Keratinocyte (primary cell): ENCODE measurements at regions not wholly inside any gene's neighbourhood (a gene's known extent, or its start where the extent isn't known, plus 50 kb on each side); places are given as distances from the start of the nearest gene placed in this dataset.

Source experiments
- DNase-seq: peaks from one replicate; pipeline ENCODE4 v3.0.0-alpha.2; 2011; ENCODE audit warnings: low read depth, missing footprints, low spot score
- FAIRE-seq: peaks from 2 replicates; lab custom pipeline; 2011; peaks lifted over from hg19 to GRCh38; lab: Jason Lieb, UNC
- H2AFZ ChIP-seq: 2 replicates; pipeline ENCODE4 v1.6.0; 2012; ENCODE audit warnings: low read length, control low read depth, inconsistent platforms; ENCODE audit not compliant: control insufficient read depth
- H3K27ac ChIP-seq: 2 replicates; pipeline ENCODE4 v1.5.1; 2011; ENCODE audit warnings: low read length; ENCODE audit not compliant: control insufficient read depth, insufficient read depth
- H3K27me3 ChIP-seq: 3 replicates; pipeline ENCODE4 v1.6.0; 2011; ENCODE audit warnings: low read length; ENCODE audit not compliant: control insufficient read depth, insufficient read depth; ENCODE audit errors: extremely low read depth
- H3K36me3 ChIP-seq, 2 experiments: 2 replicates in 1 of 2; 3 replicates in 1 of 2; pipeline ENCODE4 v1.5.1; 2011; ENCODE audit warnings: low read length in 2 of 2, mild to moderate bottlenecking in 1 of 2; ENCODE audit not compliant: control insufficient read depth in 2 of 2, insufficient read depth in 2 of 2; ENCODE audit errors: extremely low read depth in 1 of 2
- H3K4me1 ChIP-seq: 3 replicates; pipeline ENCODE4 v1.5.1; 2011; ENCODE audit warnings: low read length; ENCODE audit not compliant: control insufficient read depth, insufficient read depth; ENCODE audit errors: extremely low read depth
- H3K4me2 ChIP-seq: 3 replicates; pipeline ENCODE4 v1.6.0; 2011; ENCODE audit warnings: low read depth, low read length; ENCODE audit not compliant: control insufficient read depth, insufficient read depth; ENCODE audit errors: extremely low read depth
- H3K4me3 ChIP-seq, 3 experiments: fragments of 200-600 bp in 1 of 3; sonication (generic) in 1 of 3; 2 replicates in 2 of 3; 3 replicates in 1 of 3; pipeline ENCODE4 v1.5.1; 2011 to 2016; ENCODE audit warnings: low read length in 3 of 3, mild to moderate bottlenecking in 3 of 3, control low read depth in 2 of 3, inconsistent platforms in 1 of 3, low read depth in 1 of 3, mixed read lengths in 1 of 3, mixed run types in 1 of 3, moderate library complexity in 1 of 3; ENCODE audit not compliant: control insufficient read depth in 2 of 3, insufficient read depth in 2 of 3; ENCODE audit errors: extremely low read depth in 1 of 3
- H3K79me2 ChIP-seq: 2 replicates; pipeline ENCODE4 v1.6.0; 2012; ENCODE audit warnings: low read length; ENCODE audit not compliant: control insufficient read depth, insufficient read depth
- H3K9ac ChIP-seq: 3 replicates; pipeline ENCODE4 v1.6.0; 2011; ENCODE audit warnings: low read length; ENCODE audit not compliant: control insufficient read depth, insufficient read depth; ENCODE audit errors: extremely low read depth
- H3K9me1 ChIP-seq: 3 replicates; pipeline ENCODE4 v1.6.0; 2011; ENCODE audit warnings: low read length; ENCODE audit not compliant: control insufficient read depth, insufficient read depth; ENCODE audit errors: extremely low read depth
- H3K9me3 ChIP-seq: 2 replicates; pipeline ENCODE4 v1.5.1; 2012; ENCODE audit warnings: low read depth, low read length; ENCODE audit not compliant: control insufficient read depth
- H4K20me1 ChIP-seq: 3 replicates; pipeline ENCODE4 v1.6.0; 2011; ENCODE audit warnings: low read length; ENCODE audit not compliant: control insufficient read depth, insufficient read depth; ENCODE audit errors: extremely low read depth
- EZH2 ChIP-seq: IDR thresholded peaks from one replicate; pipeline ENCODE4 v1.6.1; 2012; ENCODE audit warnings: inconsistent platforms, mild to moderate bottlenecking, low read length, moderate library complexity
- dilution Hi-C: fragments of 300-500 bp; cut with MboI; formaldehyde crosslinking; loops from one replicate; pipeline ENCODE4 v1.7.0; 2020; ENCODE audit warnings: low sequenced_read_pairs; ENCODE audit not compliant: extremely low pct_ligation_motif_present
- TF ChIP-seq, protein P1 (sequence below), 3 experiments: IDR thresholded peaks in 1 of 3; conservative IDR thresholded peaks in 1 of 3; optimal IDR thresholded peaks in 1 of 3; 2 replicates in 2 of 3; 3 replicates in 1 of 3; pipeline versions ENCODE3 to v1.5.1; 2011; ENCODE audit warnings: low read length in 3 of 3, mild to moderate bottlenecking in 3 of 3, moderate library complexity in 2 of 3, control low read depth in 1 of 3, inconsistent platforms in 1 of 3; ENCODE audit not compliant: insufficient read depth in 2 of 3; ENCODE audit errors: extremely low read depth in 1 of 3

- Histone ChIP-seq H3K79me2 (no peaks in the 10 kb centered on the region), H2AFZ (peak overlapping the region; percentile 51), H3K4me2 (peak overlapping the region; percentile 78), H4K20me1 (no peaks in the 10 kb centered on the region), H3K4me3 (peak overlapping the region in 1 of 3 experiments; percentile 39), H3K27me3 (peaks cover 6% of the 10 kb centered on the region), H3K9me3 (no peaks in the 10 kb centered on the region), H3K9me1 (no peaks in the 10 kb centered on the region), H3K4me1 (peaks cover 25% of the 10 kb centered on the region), H3K27ac (no peak overlapping the region), H3K36me3 (no peaks in the 10 kb centered on the region), H3K9ac (no peak overlapping the region)
- TF ChIP-seq EZH2, result no peak
- TF ChIP-seq, protein P1, sequence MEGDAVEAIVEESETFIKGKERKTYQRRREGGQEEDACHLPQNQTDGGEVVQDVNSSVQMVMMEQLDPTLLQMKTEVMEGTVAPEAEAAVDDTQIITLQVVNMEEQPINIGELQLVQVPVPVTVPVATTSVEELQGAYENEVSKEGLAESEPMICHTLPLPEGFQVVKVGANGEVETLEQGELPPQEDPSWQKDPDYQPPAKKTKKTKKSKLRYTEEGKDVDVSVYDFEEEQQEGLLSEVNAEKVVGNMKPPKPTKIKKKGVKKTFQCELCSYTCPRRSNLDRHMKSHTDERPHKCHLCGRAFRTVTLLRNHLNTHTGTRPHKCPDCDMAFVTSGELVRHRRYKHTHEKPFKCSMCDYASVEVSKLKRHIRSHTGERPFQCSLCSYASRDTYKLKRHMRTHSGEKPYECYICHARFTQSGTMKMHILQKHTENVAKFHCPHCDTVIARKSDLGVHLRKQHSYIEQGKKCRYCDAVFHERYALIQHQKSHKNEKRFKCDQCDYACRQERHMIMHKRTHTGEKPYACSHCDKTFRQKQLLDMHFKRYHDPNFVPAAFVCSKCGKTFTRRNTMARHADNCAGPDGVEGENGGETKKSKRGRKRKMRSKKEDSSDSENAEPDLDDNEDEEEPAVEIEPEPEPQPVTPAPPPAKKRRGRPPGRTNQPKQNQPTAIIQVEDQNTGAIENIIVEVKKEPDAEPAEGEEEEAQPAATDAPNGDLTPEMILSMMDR (optimal IDR thresholded peaks at IDR 0.05 in 1 of 3, IDR thresholded peaks at IDR 0.05 in 1 of 3, conservative IDR thresholded peaks at IDR 0.05 in 1 of 3; ENCODE audit: extremely low read depth in 1 of 3, insufficient read depth in 2 of 3, low read length in 3 of 3), result peak in 2 of 3 experiments; percentile 53 to 61
- dilution Hi-C loops, result no loop called here
- FAIRE-seq (peak; percentile 70), DNase-seq (no peak)
These were observed 152.8 kb upstream of the ZBED5 start for GRCh38 chr11:11010624-11011127.

DNA sequence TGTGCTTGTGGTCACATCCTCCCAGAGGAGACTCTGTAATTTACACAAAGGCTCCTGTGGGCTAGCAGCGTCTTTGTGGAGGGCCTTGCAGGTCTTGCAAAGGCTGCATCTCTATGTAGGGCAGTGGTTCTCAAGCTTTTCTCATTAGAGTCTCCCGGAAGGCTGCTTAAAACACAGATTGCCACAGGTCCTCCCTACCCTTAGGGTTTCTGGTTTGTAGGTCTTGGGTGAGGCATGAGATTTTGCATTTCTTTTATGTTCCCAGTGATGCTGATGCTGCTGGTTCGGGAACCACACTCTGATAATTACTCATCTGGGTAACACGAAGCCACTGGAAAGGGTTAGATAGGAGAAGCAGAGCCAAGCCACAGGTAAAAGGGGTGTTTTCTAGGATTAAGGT lies 151.3 kb upstream of the ZBED5 start:
- no peak overlapping the region for H3K4me2 ChIP-seq
- H3K79me2 ChIP-seq, result no peaks in the 10 kb centered on the region
- no peaks in the 10 kb centered on the region for H3K36me3 ChIP-seq
- no peaks in the 10 kb centered on the region for H3K9me1 ChIP-seq
- H3K27me3 ChIP-seq, result peaks cover 9% of the 10 kb centered on the region
- H4K20me1 ChIP-seq, result no peaks in the 10 kb centered on the region
- H3K9me3 ChIP-seq, result no peaks in the 10 kb centered on the region
- DNase-seq (no peak), FAIRE-seq (peak; percentile 49)
- H3K27ac ChIP-seq, result no peak overlapping the region
- no peak overlapping the region for H2AFZ ChIP-seq
- H3K4me3 ChIP-seq, result no peak overlapping the region
- dilution Hi-C loops, result no loop called here
- TF ChIP-seq, protein P1 (optimal IDR thresholded peaks at IDR 0.05 in 1 of 3, IDR thresholded peaks at IDR 0.05 in 1 of 3, conservative IDR thresholded peaks at IDR 0.05 in 1 of 3; ENCODE audit: extremely low read depth in 1 of 3, insufficient read depth in 2 of 3, low read length in 3 of 3), result no peak
- TF ChIP-seq EZH2, result no peak
- peaks cover 25% of the 10 kb centered on the region for H3K4me1 ChIP-seq
- no peak overlapping the region for H3K9ac ChIP-seq
